Skeletal muscle tissue (tissue), 3 donors: ENCODE measurements at regions not wholly inside any gene's neighbourhood (a gene's known extent, or its start where the extent isn't known, plus 50 kb on each side); places are given as distances from the start of the nearest gene placed in this dataset.
"Not testable (repeated sequence)": the region's sequence is repeated elsewhere in the genome, so short reads cannot be mapped to it uniquely, and the experiment has no call there.

ENCODE experiments used
- H3K27ac ChIP-seq: one replicate; pipeline ENCODE4 v1.7.0; 2013; ENCODE audit warnings: mild to moderate bottlenecking, low read depth, low read length, inconsistent platforms
- H3K27me3 ChIP-seq, 3 donors: one replicate each; pipeline ENCODE4 v1.7.0; 2013; ENCODE audit warnings: low read length in 3 of 3; ENCODE audit not compliant: control insufficient read depth in 3 of 3, insufficient read depth in 3 of 3
- H3K36me3 ChIP-seq, 3 donors: one replicate each; pipeline ENCODE4 v1.7.0; 2013; ENCODE audit warnings: low read length in 3 of 3; ENCODE audit not compliant: control insufficient read depth in 3 of 3, insufficient read depth in 3 of 3
- H3K4me1 ChIP-seq, 3 donors: one replicate each; pipeline ENCODE4 v1.7.0; 2013; ENCODE audit warnings: low read length in 3 of 3, mild to moderate bottlenecking in 3 of 3; ENCODE audit not compliant: control insufficient read depth in 3 of 3, insufficient read depth in 3 of 3
- H3K4me3 ChIP-seq, 3 donors: one replicate each; pipeline ENCODE4 v1.7.0; 2013; ENCODE audit warnings: low read length in 3 of 3
- H3K9ac ChIP-seq, 3 donors: one replicate each; pipeline ENCODE4 v1.7.0; 2013; ENCODE audit warnings: low read length in 3 of 3, mild to moderate bottlenecking in 3 of 3, moderate library complexity in 2 of 3, low read depth in 1 of 3
- H3K9me3 ChIP-seq, 3 donors: one replicate each; pipeline ENCODE4 v1.7.0; 2013; ENCODE audit warnings: low read length in 3 of 3; ENCODE audit not compliant: control insufficient read depth in 3 of 3
- donor health status: Osteomylitis.

DNA sequence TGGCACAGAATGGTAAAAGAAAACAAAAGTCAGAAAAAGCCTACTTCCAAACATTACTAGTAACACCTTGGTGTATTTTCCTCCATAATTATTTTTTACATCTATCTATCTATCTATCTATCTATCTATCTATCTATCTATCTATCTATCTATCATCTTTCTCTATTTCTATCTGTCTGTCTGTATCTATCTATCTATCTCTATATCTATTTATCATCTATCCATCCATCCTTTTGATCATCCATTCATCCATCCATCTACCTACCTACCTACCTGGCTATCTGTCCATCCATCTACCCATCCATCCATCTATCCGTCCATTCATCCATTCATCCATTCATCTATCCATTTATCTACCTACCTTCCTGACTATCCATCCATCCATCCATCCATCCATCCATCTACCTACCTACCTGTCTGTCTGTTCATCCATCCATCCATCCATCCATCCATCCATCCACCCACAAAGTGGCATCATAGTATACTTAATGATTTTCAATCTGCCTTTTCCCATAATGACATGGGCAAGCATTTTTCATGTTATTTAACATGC, 121.9 kb upstream of the NEK6 start:
- Histone ChIP-seq H3K9ac (no peak overlapping the region), H3K4me3 (no peak overlapping the region), H3K27ac (no peak overlapping the region), H3K4me1 (no peaks in the 10 kb centered on the region), H3K9me3 (no peaks in the 10 kb centered on the region), H3K27me3 (peaks cover 0 to 7% (median 0%) of the 10 kb centered on the region in 3 donors), H3K36me3 (no peaks in the 10 kb centered on the region)

DNA sequence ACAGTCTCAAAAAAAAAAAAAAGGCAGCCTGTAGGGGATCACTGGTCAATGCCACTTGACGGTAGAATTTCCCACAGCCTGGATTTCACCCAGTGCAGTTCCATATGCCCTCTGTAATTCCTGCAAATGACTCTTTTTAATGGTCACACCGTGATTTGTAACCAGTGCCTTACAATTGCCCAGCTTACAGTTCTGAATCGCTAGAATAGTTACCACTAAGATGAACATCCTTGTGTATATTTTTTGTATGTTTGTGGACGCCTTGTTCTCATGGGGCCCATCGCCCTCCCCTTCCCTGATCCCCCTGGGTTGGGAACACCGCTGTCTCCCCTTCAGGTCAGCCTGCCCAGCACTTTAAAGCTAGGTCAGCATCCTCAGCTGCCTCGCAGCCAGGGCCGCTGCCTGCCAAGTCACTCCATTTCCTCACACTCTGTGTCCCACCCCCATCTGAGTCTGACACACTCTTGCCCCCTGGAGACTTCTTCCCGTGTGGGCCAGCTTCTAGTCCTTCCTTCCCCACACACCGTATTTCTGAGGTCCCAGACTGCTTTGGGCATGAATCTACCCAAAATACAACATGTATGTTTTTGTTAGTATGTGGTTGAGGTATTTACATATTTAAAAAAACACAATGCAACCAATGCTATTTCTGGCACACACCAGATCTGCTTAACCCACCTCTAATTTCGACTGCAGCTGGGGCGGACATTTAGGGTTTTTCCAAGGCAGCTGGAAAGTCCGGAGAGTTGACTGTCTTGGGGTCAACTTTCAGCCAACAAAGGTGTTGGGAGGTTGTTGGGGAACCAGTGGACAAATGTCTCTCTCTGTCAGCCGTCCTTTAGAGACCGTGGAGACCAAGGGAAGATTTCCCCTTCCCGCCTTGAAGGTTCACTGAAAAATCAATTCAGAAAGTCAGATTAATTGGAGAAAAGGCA, 120.5 kb upstream of the NEK6 start:
- H3K9me3 ChIP-seq = no peaks in the 10 kb centered on the region
- no peak overlapping the region for H3K9ac ChIP-seq
- no peaks in the 10 kb centered on the region for H3K36me3 ChIP-seq
- H3K27ac ChIP-seq = no peak overlapping the region
- no peaks in the 10 kb centered on the region for H3K4me1 ChIP-seq
- H3K4me3 ChIP-seq = no peak overlapping the region
- peaks cover 0 to 4% (median 0%) of the 10 kb centered on the region in 3 donors for H3K27me3 ChIP-seq

DNA sequence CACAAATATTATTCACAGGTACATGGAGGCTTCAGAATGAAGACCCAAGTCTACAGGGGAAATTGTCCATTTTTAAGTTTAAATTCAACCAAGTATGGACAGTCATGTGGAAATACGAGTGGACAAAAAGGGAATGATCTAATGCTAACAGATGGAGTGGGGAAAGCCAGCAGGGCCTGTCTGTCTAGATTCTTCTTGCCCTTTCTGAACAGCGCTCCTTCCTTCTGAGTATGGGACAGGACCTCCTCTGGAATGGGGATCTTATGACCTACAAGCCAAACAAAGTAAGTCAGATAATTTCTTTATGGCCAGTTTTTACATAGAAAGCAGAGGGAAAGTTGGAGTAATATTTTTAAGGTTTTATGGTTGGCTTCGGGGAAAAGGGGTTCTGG, 119.8 kb upstream of the NEK6 start:
- no peak overlapping the region for H3K4me3 ChIP-seq
- H3K9me3 ChIP-seq = no peaks in the 10 kb centered on the region
- H3K27me3 ChIP-seq = peaks cover 0 to 4% (median 0%) of the 10 kb centered on the region in 3 donors
- H3K27ac ChIP-seq = no peak overlapping the region
- H3K36me3 ChIP-seq = no peaks in the 10 kb centered on the region
- no peaks in the 10 kb centered on the region for H3K4me1 ChIP-seq
- no peak overlapping the region for H3K9ac ChIP-seq

DNA sequence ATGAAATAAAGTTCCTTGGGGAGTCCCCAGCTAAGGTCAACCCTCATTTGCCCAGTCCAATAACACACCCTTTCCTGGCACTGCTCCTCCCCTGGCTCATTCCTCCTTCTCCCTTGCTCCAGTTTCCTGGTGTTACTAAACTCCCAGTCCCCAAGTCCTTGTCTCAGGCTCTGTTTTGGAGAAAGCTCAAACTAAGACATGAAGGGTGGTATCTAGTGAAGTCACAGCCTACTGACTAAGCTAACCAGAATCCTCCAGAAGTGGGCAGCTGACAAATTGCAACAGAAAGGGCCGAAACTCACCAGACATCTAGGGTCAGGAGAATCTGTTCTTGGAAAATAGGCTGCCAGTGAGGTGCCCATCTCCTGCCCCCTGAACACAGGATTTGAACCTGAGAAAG, 118.7 kb upstream of the NEK6 start:
- Histone ChIP-seq H3K4me3 (no peak overlapping the region), H3K27me3 (peaks cover 0 to 4% (median 0%) of the 10 kb centered on the region in 3 donors), H3K27ac (no peak overlapping the region), H3K36me3 (no peaks in the 10 kb centered on the region), H3K9ac (no peak overlapping the region), H3K4me1 (no peaks in the 10 kb centered on the region), H3K9me3 (no peaks in the 10 kb centered on the region)

DNA sequence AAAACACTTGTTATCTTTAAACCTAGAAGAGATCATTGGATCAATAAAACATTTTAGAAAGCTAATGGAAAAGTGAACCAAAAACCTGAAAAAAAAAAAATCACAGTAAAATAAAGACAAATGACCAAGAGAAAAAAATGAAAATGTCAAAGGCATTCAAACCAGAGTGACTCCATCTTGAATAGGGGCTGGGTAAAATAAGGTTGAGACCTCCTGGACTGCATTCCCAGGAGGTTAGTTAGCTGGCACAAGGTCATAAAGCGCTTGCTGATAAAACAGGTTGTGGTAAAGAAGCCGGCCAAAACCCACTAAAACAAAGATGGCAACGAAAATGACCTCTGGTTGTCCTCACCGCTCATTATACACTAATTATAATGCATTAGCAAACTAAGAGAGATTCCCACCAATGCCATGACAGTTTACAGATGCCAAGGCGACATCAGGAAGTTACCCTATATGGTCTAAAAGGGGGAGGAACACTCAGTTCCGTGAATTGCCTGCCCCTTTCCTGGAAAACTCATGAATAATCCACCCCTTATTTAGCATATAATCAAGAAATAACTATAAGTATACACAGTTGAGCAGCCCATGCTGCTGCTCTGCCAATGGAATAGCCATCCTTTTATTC, 116.7 kb upstream of the NEK6 start:
- H3K4me3 ChIP-seq = no peak overlapping the region
- H3K9me3 ChIP-seq = no peaks in the 10 kb centered on the region
- H3K27ac ChIP-seq = no peak overlapping the region
- H3K9ac ChIP-seq = no peak overlapping the region
- H3K4me1 ChIP-seq = no peaks in the 10 kb centered on the region
- peaks cover 0 to 4% (median 0%) of the 10 kb centered on the region in 3 donors for H3K27me3 ChIP-seq
- H3K36me3 ChIP-seq = no peaks in the 10 kb centered on the region

DNA sequence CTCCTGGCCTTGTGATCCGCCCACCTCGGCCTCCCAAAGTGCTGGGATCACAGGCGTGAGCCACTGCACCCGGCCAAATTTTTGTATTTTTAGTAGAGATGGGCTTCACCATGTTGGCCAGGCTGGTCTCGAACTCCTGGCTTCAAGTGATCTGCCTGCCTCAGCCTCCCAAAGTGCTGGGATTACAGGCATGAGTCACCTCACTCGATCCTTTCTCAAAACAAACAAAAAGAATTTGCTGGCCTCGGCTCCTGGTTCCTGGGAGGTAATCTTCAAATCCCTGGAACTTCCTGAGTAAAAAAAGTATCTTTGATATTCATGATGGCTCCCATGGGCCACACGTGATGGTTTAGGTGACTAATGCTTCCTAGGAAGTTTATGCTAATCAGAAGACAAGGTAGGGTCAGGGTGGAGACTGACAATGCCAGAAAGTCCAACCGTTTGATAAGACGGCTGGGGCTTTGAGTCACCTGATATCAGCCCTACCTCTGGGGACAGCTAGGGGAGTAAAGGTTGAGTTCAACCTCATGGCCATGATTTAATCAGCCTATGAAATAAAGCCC, 113.1 kb upstream of the NEK6 start:
- not testable (repeated sequence) for H3K27me3 ChIP-seq, H3K4me3 ChIP-seq, H3K4me1 ChIP-seq

DNA sequence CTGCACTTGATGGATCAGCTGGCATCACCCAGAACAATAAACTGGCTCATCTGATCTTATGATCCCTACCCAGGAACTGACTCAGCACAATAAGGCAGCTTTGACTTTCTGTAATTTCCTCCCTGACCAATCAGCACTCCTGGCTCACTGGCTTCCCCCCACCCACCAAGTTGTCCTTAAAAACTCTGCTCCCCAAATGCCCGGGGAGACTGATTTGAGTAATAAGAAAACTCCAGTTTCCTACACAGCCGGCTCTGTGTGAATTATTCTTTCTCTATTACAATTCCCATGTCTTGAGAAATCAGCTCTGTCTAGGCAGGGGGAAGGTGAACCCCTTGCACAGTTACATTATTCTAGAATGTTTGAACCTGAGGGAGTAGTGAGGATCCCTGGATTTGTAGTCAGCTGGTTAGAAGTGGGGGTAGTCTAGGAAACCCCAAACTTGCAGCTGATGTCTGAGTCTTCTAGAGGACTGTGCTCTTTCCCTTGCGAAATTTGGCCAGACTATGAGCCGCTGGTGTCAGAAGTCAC, 111.7 kb upstream of the NEK6 start:
- Histone ChIP-seq H3K36me3 (no peaks in the 10 kb centered on the region), H3K9ac (no peak overlapping the region), H3K27ac (no peak overlapping the region), H3K9me3 (no peaks in the 10 kb centered on the region), H3K4me3 (no peak overlapping the region), H3K27me3 (peaks cover 0 to 6% (median 6%) of the 10 kb centered on the region in 3 donors), H3K4me1 (no peaks in the 10 kb centered on the region)

More for the DNA sequence above, 113.1 kb upstream of the NEK6 start:
- H3K27ac ChIP-seq, H3K9ac ChIP-seq, H3K9me3 ChIP-seq, H3K36me3 ChIP-seq: not testable (repeated sequence)

DNA sequence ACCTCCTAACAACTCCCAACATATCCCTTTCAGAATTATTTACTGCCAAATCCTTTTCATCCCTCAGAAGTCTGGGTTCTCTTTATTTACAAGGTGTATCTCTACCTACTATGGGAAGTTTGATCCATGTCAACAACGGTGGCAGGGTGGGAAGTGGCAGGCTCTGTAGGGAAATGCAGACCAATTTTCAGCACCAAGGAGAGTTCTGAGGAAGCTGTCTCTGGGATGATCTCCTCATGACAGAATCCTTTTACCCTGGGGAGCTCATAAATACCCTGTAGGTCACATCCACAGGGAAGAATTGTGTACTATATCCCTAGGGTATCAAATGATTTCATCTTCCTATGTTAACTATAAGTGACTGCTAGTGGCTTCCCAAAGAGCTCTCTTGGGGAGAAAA, 107.8 kb upstream of the NEK6 start:
- no peaks in the 10 kb centered on the region for H3K36me3 ChIP-seq
- H3K27me3 ChIP-seq = peaks cover 0 to 6% (median 6%) of the 10 kb centered on the region in 3 donors
- no peaks in the 10 kb centered on the region for H3K9me3 ChIP-seq
- no peak overlapping the region for H3K9ac ChIP-seq
- no peak overlapping the region for H3K4me3 ChIP-seq
- no peaks in the 10 kb centered on the region for H3K4me1 ChIP-seq
- no peak overlapping the region for H3K27ac ChIP-seq

DNA sequence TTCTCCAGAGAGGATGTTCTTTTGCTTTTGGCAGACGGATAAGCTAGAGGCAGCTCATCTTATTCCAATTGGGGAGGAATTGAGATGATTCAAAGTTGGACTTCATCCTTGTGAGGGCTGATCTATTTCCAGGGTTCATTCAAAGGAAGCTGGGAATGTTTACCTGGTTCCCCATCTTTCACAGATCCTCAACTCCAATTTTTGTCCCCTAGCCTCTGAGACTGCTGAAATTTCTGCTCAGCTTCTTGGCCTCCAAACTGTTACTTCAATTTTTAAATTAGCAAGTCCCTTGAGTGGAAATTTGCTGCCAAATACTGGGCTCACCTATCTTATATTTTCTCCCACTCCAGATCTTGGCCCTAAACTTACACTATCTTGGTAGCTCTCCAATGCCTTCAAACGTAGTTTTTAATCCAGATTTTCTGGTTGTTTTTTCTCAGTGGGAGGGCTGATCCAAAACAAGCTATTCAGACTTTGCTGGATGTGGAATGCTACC, 93.9 kb upstream of the NEK6 start:
- no peak overlapping the region for H3K4me3 ChIP-seq
- peaks cover 3 to 9% (median 5%) of the 10 kb centered on the region in 3 donors for H3K4me1 ChIP-seq
- H3K36me3 ChIP-seq = no peaks in the 10 kb centered on the region
- no peak overlapping the region for H3K9ac ChIP-seq
- H3K9me3 ChIP-seq = no peaks in the 10 kb centered on the region
- H3K27ac ChIP-seq = no peak overlapping the region
- no peaks in the 10 kb centered on the region for H3K27me3 ChIP-seq
